Neural progenitor cell (in vitro differentiated cells): ENCODE measurements at regions not wholly inside any gene's neighbourhood (a gene's known extent, or its start where the extent isn't known, plus 50 kb on each side); places are given as distances from the start of the nearest gene placed in this dataset.

Source experiments
- EZH2 ChIP-seq: fragments of 200-600 bp; sonication (generic); IDR thresholded peaks from 2 replicates; pipeline ENCODE4 v1.6.1; 2017; ENCODE audit warnings: antibody characterized with exemption, mild to moderate bottlenecking, moderate library complexity
- EZH2phosphoT487 ChIP-seq: fragments of 200-600 bp; sonication (generic); IDR thresholded peaks from 2 replicates; pipeline ENCODE4 v1.6.1; 2017; ENCODE audit warnings: antibody characterized with exemption
- TF ChIP-seq, protein P1 (sequence below): fragments of 200-600 bp; sonication (generic); IDR thresholded peaks from 2 replicates; pipeline ENCODE4 v1.5.1; 2017; ENCODE audit warnings: antibody characterized with exemption, mild to moderate bottlenecking

DNA sequence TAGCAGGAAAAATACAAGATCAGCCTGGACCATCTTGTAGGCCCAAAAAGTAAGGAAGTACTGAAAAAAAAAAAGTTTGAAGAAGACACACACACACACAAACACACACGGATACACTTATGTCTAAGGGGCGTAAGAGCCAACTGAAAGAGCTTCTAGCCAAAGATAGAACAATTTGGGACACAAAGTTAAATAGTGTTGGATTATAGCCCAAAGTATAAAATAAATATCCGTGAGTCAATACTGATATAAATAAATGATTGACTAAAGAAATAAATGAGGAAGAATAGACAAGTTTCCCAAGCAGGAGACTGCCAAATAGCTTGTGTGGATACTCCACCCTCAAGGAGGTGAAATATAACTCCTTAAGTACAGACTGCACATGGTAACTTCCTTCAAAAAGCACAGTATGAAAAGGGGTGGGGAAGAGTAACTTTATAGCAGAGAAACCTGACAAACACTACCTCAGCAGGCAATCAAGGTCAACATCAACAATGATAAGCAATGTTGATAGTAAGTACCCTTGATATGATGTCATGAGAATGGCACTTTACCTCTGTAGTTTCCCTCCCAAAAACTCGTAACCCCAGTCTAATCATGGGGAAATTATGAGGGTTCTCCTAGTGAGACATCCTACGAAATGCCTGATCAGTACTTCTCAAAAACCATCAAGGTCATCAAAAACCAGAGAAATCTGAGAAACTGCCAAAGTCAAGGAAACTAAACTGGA is 187.3 kb upstream of the ATP11B start:
- TF ChIP-seq, protein P1, sequence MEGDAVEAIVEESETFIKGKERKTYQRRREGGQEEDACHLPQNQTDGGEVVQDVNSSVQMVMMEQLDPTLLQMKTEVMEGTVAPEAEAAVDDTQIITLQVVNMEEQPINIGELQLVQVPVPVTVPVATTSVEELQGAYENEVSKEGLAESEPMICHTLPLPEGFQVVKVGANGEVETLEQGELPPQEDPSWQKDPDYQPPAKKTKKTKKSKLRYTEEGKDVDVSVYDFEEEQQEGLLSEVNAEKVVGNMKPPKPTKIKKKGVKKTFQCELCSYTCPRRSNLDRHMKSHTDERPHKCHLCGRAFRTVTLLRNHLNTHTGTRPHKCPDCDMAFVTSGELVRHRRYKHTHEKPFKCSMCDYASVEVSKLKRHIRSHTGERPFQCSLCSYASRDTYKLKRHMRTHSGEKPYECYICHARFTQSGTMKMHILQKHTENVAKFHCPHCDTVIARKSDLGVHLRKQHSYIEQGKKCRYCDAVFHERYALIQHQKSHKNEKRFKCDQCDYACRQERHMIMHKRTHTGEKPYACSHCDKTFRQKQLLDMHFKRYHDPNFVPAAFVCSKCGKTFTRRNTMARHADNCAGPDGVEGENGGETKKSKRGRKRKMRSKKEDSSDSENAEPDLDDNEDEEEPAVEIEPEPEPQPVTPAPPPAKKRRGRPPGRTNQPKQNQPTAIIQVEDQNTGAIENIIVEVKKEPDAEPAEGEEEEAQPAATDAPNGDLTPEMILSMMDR = no peak
- TF ChIP-seq EZH2phosphoT487 = no peak
- TF ChIP-seq EZH2 = no peak
